Upper lobe of left lung (tissue), 4 donors: ENCODE measurements at regions not wholly inside any gene's neighbourhood (a gene's known extent, or its start where the extent isn't known, plus 50 kb on each side); places are given as distances from the start of the nearest gene placed in this dataset.

Experiments
- EP300 ChIP-seq, 4 donors: sonication (generic); formaldehyde crosslinking; IDR thresholded peaks; one replicate each; pipeline ENCODE4 v1.5.1; 2017; ENCODE audit warnings: antibody characterized with exemption in 4 of 4, control low read depth in 2 of 4
- POLR2AphosphoS5 ChIP-seq, 2 donors: sonication (generic); formaldehyde crosslinking; IDR thresholded peaks; one replicate each; pipeline ENCODE4 v1.5.1; 2017; ENCODE audit warnings: antibody characterized with exemption in 2 of 2

DNA sequence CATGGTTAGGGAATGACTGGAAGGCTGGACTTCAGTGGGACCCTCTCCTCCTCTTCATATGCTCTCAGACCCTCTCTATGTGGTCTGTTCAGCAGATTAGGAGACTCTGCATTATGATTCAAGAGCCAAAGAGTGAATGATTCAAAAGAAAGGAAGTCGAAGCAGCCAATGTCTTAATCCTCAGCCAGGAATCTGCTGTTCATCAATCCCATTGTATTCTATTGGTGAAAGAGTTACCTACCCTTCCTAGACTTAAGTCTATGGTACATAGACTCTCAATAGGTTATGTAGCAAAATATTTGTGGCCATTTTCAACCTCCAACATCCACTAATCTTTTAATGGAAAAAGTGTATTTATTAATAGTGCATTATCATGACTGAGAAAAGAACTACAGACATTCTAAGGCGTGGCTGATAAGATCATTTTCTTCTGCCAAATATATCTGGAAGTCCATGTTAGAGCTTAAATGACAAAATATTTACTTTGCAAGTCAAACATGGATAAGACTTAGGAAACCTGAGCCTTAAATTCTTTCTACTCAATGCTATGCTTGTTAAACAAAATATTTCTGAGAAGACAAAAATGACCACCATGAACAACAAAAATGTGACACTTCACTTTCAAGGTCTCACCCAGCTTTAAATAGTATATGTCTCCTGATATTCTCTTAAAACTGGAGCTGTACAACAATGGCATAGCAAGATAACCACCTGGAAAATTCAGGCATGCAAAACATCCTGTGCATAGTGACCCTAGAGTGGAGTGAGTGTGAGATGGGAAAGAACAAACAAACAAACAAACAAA lies 1100.6 kb downstream of the GALC start:
- no peak for TF ChIP-seq POLR2AphosphoS5 (IDR thresholded peaks at IDR 0.05)
- TF ChIP-seq EP300 (IDR thresholded peaks at IDR 0.05), result no peak
